AG10803 (cell line): ENCODE measurements at regions not wholly inside any gene's neighbourhood (a gene's known extent, or its start where the extent isn't known, plus 50 kb on each side); places are given as distances from the start of the nearest gene placed in this dataset.

Experiments used
- DNase-seq: peaks from one replicate; pipeline ENCODE4 v3.0.0; 2010; ENCODE audit warnings: low read depth
- H3K4me3 ChIP-seq: 2 replicates; pipeline ENCODE4 v1.5.1; 2011; ENCODE audit warnings: mild to moderate bottlenecking, low read length, control low read depth
- TF ChIP-seq, protein P1 (sequence below): conservative IDR thresholded peaks from 2 replicates; pipeline ENCODE4 v1.5.1; 2011; ENCODE audit warnings: mild to moderate bottlenecking, low read length, control low read depth, inconsistent platforms

DNA sequence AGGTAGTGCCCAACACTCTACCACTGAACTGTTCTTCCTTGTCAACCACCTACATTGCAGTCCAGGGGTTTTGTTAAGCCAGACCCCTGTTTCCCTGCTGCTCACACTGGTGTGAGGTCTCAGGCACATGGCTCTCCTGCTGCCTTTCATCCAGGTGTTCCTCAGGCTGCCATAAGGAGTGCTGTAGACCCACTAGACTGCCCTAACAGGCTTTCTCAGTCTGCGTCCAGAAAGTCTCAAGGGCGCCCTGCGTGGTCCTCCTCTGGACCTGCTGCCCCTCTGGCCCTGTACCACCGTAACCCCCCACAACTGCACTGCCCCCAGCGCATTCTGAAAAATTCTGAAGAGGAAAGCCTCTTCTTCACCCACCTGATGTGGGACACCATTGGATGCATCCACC lies 225.7 kb upstream of the ANKRD30A start:
- TF ChIP-seq, protein P1, sequence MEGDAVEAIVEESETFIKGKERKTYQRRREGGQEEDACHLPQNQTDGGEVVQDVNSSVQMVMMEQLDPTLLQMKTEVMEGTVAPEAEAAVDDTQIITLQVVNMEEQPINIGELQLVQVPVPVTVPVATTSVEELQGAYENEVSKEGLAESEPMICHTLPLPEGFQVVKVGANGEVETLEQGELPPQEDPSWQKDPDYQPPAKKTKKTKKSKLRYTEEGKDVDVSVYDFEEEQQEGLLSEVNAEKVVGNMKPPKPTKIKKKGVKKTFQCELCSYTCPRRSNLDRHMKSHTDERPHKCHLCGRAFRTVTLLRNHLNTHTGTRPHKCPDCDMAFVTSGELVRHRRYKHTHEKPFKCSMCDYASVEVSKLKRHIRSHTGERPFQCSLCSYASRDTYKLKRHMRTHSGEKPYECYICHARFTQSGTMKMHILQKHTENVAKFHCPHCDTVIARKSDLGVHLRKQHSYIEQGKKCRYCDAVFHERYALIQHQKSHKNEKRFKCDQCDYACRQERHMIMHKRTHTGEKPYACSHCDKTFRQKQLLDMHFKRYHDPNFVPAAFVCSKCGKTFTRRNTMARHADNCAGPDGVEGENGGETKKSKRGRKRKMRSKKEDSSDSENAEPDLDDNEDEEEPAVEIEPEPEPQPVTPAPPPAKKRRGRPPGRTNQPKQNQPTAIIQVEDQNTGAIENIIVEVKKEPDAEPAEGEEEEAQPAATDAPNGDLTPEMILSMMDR = no peak

DNA sequence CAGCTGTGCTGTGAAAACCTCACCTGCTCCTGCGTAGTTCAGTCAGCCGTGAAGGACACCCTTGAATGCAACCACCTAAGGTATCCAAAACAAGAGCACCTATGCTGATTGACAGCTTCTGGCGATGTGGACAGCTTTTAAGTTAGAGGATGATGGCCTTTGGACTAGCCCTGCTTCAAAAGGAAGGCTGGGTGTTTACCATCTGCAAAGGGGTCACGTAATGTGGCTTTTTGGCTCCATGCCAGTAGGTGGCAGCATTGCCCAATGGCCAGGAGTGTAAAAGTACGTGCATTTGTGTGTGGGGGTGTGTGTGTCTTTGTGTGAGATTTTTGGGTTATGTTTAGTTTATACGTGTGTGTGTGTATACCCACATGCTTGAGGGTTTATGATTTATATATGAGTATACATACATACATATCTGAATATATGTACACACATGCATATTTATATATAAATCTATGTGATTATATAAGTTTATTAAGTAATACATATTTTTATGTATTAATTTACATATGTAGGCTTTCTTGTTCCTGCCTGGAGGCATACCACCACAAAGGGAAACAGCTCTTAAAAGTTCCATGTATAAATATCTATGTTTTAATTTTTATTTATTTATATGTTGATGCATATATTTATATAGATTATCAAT lies 236.3 kb upstream of the ANKRD30A start:
- DNase-seq = peak; percentile 3

More for the DNA sequence above, 225.7 kb upstream of the ANKRD30A start:
- no peak overlapping the region for H3K4me3 ChIP-seq
- DNase-seq = no peak

DNA sequence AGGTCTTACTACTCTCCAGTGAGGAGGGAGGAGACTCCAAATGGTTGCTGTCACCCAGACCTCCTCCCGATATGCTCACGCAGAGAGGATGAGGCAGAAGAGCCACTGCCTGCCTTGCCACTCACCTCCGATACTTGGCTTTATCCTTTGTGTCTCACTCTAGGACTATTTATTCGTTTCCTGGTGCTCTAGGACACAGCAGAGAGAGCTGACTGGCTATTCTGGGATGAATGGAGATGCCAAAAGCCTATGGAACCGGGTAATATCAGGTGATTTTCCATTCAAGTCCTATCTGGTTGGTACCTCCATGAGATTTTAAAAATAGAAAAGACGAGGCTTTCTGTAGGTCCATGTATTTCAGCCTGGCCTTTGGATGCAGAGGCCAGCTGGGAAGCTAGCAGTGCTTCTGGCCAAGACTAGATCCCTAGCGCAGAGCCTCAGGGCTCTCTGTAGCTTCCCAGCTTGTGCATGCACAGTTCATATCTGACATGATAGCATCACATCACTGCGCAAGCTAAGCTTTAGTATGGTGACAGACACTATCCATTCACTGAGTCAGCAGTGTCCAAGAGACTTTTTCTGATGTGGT lies 239.0 kb upstream of the ANKRD30A start:
- no peak overlapping the region for H3K4me3 ChIP-seq
- no peak for DNase-seq
- TF ChIP-seq, protein P1 = no peak

More for the DNA sequence above, 236.3 kb upstream of the ANKRD30A start:
- TF ChIP-seq, protein P1 = no peak
- no peak overlapping the region for H3K4me3 ChIP-seq

DNA sequence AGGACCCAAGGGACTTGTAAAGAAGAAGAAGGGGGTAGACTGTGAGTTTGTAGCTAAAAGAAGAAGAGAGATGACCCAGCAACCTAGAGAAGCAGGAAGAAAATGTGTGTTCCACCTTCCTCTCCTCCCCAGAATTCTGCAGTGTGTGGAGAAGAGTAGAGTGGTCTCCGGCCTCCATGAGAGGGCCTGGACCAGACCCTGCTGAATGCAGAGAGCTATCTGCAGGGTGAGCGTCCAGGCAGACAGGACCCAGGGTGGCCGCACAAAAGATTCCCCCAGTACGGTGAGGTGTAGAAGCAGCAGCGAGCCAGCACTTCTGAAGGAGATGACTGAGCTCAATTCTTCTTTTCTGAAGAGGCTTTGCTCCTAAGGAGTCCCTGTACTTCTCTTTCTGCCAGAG lies 239.7 kb upstream of the ANKRD30A start:
- no peak overlapping the region for H3K4me3 ChIP-seq
- TF ChIP-seq, protein P1 = no peak
- no peak for DNase-seq

DNA sequence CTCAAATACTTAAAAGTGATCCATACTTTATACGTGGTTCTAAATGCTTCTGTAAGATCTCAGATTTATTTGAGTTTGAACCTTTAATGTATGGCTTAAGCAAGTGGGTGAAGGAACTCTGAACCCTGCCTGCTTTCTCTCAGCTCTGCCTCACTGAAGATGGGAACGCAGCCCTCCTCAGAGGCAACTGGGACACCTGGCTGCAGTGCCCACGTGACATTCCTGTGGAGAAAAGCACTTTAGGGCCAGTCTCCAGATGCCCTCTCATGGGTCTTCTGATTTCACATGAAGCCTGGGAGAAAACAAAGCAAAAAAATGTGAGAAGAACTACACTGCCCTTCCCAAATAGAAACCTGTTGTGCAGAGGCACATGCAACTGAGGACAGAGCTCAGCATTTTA lies 242.6 kb upstream of the ANKRD30A start:
- TF ChIP-seq, protein P1 = no peak
- DNase-seq = no peak
- no peak overlapping the region for H3K4me3 ChIP-seq

DNA sequence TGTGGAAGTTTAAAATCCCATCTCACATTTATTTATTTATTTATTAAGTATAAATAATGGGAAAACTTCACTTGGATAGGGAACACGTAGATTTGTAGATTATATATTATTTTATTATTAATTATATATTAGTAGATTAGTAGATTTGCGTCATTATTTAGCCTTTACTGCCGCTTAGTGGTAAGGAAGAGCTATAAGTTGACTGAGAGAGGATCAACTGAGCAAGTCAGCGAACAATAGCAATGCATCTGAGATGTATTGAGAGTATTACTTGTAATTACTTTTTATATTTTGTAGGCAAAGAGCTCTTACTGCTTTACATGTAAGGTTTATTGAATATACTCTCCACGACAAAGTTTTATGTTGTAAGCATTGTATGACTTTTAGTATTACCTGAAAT lies 244.5 kb upstream of the ANKRD30A start:
- peak; percentile 49 for DNase-seq
- H3K4me3 ChIP-seq = no peak overlapping the region
- TF ChIP-seq, protein P1 = peak; percentile 71
